Ovary (tissue), 7 donors: ENCODE measurements at regions not wholly inside any gene's neighbourhood (a gene's known extent, or its start where the extent isn't known, plus 50 kb on each side); places are given as distances from the start of the nearest gene placed in this dataset.

ENCODE experiments used
- DNase-seq, 5 donors: peaks; one replicate each; pipeline ENCODE4 v3.0.0-alpha.2; 2019 to 2020
- H3K27ac ChIP-seq, 2 donors: fragments of 200-600 bp; one replicate each; pipeline versions ENCODE4 v1.5.1 to v1.8.0; 2019 to 2022
- H3K27me3 ChIP-seq: fragments of 200-600 bp; one replicate; pipeline ENCODE4 v1.8.0; 2022
- H3K36me3 ChIP-seq: fragments of 200-600 bp; sonication (generic); one replicate; pipeline ENCODE4 v1.5.1; 2019
- H3K4me1 ChIP-seq: one replicate; pipeline ENCODE4 v1.8.1; 2013; ENCODE audit warnings: mild to moderate bottlenecking, moderate library complexity; ENCODE audit not compliant: insufficient read depth
- H3K4me3 ChIP-seq: fragments of 200-600 bp; sonication (generic); one replicate; pipeline ENCODE4 v1.5.1; 2017
- H3K9me3 ChIP-seq, 2 donors: fragments of 200-600 bp in 1 of 2; sonication (generic) in 1 of 2; one replicate each; pipeline versions ENCODE4 v1.5.1 to v1.8.1; 2013 to 2019; ENCODE audit warnings: mild to moderate bottlenecking in 1 of 2, moderate library complexity in 1 of 2
- EP300 ChIP-seq: sonication (generic); formaldehyde crosslinking; IDR thresholded peaks from one replicate; pipeline ENCODE4 v1.6.1; 2017; ENCODE audit warnings: antibody characterized with exemption
- POLR2A ChIP-seq: fragments of 450-650 bp; IDR thresholded peaks from one replicate; pipeline ENCODE4 v1.6.1; 2017; ENCODE audit warnings: antibody characterized with exemption, mild to moderate bottlenecking, moderate library complexity
- WGBS, 3 donors: extraction: QIAGEN DNeasy Blood & Tissue Kit in 1 of 3; methylation state at CpG; one replicate each; pipeline versions ENCODE4 v1.1.5 to v1.1.7; 2013 to 2017; 5-methylcytosine and 5-hydroxymethylcytosine counted together
- intact Hi-C, 4 donors: fragments of 100-400 bp; cut with DNase I; formaldehyde crosslinking; loops; one replicate each; pipeline versions ENCODE4 v1.11.0 to v1.15.1; 2022 to 2023
- TF ChIP-seq, protein P1 (sequence below), 3 donors: fragments of 450-650 bp in 2 of 3; fragments of 200-600 bp in 1 of 3; IDR thresholded peaks; one replicate each; pipeline versions ENCODE4 v1.5.1 to v1.8.0; 2016 to 2022; ENCODE audit warnings: antibody characterized with exemption in 3 of 3, mild to moderate bottlenecking in 1 of 3
- donor health status: DM: no; HTN: no; CAD: no; lungs with moderate emphysema.
- donor health status: DM: no; HTN: no; CAD: no.
- donor health status: Bipolar disorder and iron deficiency.
- donor health status: DM: no; HTN: no; CAD: no.
- donor health status: DM: yes; HTN: yes; CAD: no.

DNA sequence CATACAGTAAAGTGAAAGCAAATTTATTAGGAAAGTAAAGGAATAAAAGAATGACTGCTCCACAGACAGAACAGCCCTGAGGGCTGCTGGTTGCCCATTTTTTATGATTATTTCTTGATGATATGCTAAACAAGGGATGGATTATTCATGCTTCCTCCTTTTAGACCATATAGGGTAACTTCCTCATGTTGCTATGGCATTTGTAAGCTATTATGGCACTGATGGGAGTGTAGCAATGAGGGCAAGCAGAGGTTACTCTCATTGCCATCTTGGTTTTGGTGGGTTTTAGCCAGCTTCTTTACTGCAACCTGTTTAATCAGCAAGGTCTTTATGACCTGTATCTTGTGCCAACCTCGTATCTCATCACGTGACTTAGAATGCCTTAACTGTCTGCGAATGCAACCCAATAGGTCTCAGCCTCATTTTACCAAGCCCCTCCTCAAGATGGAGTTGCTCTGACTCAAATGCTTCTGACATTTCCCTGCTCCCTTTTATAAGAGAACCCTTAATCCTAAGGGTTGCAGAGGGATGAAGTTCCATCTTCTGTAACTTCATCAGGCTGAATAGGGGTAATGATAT lies 280.1 kb upstream of the RGS17 start:
- TF ChIP-seq EP300 (no peak), POLR2A (no peak)
- TF ChIP-seq, protein P1, sequence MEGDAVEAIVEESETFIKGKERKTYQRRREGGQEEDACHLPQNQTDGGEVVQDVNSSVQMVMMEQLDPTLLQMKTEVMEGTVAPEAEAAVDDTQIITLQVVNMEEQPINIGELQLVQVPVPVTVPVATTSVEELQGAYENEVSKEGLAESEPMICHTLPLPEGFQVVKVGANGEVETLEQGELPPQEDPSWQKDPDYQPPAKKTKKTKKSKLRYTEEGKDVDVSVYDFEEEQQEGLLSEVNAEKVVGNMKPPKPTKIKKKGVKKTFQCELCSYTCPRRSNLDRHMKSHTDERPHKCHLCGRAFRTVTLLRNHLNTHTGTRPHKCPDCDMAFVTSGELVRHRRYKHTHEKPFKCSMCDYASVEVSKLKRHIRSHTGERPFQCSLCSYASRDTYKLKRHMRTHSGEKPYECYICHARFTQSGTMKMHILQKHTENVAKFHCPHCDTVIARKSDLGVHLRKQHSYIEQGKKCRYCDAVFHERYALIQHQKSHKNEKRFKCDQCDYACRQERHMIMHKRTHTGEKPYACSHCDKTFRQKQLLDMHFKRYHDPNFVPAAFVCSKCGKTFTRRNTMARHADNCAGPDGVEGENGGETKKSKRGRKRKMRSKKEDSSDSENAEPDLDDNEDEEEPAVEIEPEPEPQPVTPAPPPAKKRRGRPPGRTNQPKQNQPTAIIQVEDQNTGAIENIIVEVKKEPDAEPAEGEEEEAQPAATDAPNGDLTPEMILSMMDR (IDR thresholded peaks at IDR 0.05), result no peak
- Histone ChIP-seq H3K9me3 (no peaks in the 10 kb centered on the region), H3K27ac (no peak overlapping the region), H3K27me3 (no peaks in the 10 kb centered on the region), H3K4me3 (no peak overlapping the region), H3K36me3 (no peaks in the 10 kb centered on the region), H3K4me1 (no peaks in the 10 kb centered on the region)
- 84 to 90% (median 88%) methylated on average over 3 of the region's 3 CpGs for WGBS, 3 donors
- intact Hi-C loops, result no loop called here
- DNase-seq, result no peak

DNA sequence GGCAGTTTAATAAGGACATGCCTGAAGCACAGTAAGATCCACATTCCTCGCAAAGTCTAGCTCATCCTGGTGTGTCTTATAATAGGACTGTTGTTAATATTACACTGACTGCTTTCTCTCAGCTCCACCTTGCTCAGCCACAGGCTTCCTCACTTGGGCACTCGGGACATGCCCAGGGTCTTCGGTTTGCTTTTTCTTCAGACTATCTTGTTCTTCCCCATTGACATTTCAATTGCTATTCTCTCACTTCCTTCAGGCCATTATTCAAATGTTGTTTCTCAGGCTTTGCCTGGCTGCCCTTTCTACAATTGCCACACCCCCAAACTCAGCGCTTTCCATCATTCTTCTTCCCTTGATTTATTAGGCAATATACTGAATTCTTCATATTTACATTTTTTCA lies 274.8 kb upstream of the RGS17 start:
- no peak overlapping the region for H3K4me3 ChIP-seq
- H3K4me1 ChIP-seq, result no peaks in the 10 kb centered on the region
- 68 to 70% (median 69%) methylated on average over 4 of the region's 4 CpGs for WGBS, 3 donors
- TF ChIP-seq, protein P1 (IDR thresholded peaks at IDR 0.05), result no peak
- TF ChIP-seq POLR2A, result no peak
- TF ChIP-seq EP300, result no peak
- no peaks in the 10 kb centered on the region for H3K36me3 ChIP-seq
- H3K27ac ChIP-seq, result no peak overlapping the region
- no peak for DNase-seq
- H3K9me3 ChIP-seq, result no peaks in the 10 kb centered on the region
- intact Hi-C loops, result no loop called here
- H3K27me3 ChIP-seq, result no peaks in the 10 kb centered on the region

DNA sequence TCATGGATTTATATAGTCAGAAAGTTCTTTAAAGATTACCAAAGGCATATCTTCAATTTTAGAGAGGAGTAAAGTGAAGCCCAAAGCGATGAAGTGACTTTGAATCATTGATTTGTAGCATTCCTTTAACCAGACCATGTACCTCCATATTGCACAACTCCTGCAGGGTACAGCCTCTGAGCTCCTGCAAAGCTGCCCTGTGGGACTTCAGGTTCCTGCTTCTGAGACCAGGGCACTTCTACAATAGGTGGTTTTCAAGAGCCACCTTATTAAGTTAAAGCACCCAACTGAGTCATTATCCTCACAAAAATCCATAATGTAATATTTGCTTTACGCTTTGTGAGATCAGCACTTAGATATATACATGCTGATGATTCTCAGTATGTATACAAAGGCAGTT lies 270.7 kb upstream of the RGS17 start:
- Histone ChIP-seq H3K4me3 (no peak overlapping the region), H3K9me3 (no peaks in the 10 kb centered on the region), H3K36me3 (no peaks in the 10 kb centered on the region), H3K4me1 (no peaks in the 10 kb centered on the region), H3K27ac (no peak overlapping the region), H3K27me3 (no peaks in the 10 kb centered on the region)
- intact Hi-C loops, result no loop called here
- TF ChIP-seq EP300 (no peak), POLR2A (no peak)
- TF ChIP-seq, protein P1 (IDR thresholded peaks at IDR 0.05), result no peak
- DNase-seq, result no peak
- 69 to 85% (median 79%) methylated on average over 2 of the region's 2 CpGs for WGBS, 3 donors

DNA sequence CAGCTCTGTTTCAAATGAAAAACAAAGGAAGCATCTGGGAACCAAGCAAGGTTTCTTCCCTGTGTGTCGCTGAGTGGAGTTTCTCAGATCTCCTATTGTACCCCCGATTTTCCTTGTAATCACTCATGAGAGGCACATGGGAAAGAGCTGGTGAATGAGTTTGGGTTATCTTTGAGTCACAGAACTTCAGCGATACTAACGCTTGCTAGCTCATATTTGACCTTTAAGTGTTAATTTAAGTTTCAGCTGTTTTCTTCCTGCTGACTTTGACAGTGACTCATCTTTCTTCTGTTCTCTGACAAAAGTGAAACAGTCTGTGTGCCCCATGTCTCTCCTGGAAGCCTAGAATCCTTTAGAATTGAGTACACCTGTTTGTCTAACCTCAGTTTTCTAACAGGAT lies 261.1 kb upstream of the RGS17 start:
- H3K4me1 ChIP-seq, result no peaks in the 10 kb centered on the region
- H3K27ac ChIP-seq, result no peak overlapping the region
- H3K36me3 ChIP-seq, result no peaks in the 10 kb centered on the region
- H3K4me3 ChIP-seq, result no peak overlapping the region
- intact Hi-C loops, result no loop called here
- TF ChIP-seq EP300 (no peak), POLR2A (no peak)
- TF ChIP-seq, protein P1 (IDR thresholded peaks at IDR 0.05), result no peak
- no peak for DNase-seq
- no peaks in the 10 kb centered on the region for H3K9me3 ChIP-seq
- WGBS, 3 donors, result 60 to 79% (median 63%) methylated on average over 4 of the region's 4 CpGs
- no peaks in the 10 kb centered on the region for H3K27me3 ChIP-seq
